ENCODE measurements at regions not wholly inside any gene's neighbourhood (a gene's known extent, or its start where the extent isn't known, plus 50 kb on each side); places are given as distances from the start of the nearest gene placed in this dataset.
"Not testable (repeated sequence)": the region's sequence is repeated elsewhere in the genome, so short reads cannot be mapped to it uniquely, and the experiment has no call there.

- no peak for DNase-seq (ENCODE audit: low read depth in 2 of 2)
These were observed 760.0 kb downstream of the METTL4 start for GRCh38 chr18:1811282-1811681.

- DNase-seq (ENCODE audit: low read depth in 2 of 2) = no peak
These were observed 746.0 kb downstream of the METTL4 start for GRCh38 chr18:1825296-1825695.

- DNase-seq (ENCODE audit: low read depth in 2 of 2) = no peak
These were observed 730.4 kb downstream of the METTL4 start for GRCh38 chr18:1840878-1841277.

- no peak for DNase-seq (ENCODE audit: low read depth in 2 of 2)
These were observed 724.7 kb downstream of the METTL4 start for GRCh38 chr18:1846640-1847039.

- no peak for DNase-seq (ENCODE audit: low read depth in 2 of 2)
These were observed 722.6 kb downstream of the METTL4 start for GRCh38 chr18:1848716-1849115.

- no peak for DNase-seq (ENCODE audit: low read depth in 2 of 2)
These were observed 721.9 kb downstream of the METTL4 start for GRCh38 chr18:1849386-1849785.

GRCh38 chr18:1857281-1857680 lies 714.0 kb downstream of the METTL4 start:
- DNase-seq (ENCODE audit: low read depth in 2 of 2) = not testable (repeated sequence)

- no peak for DNase-seq (ENCODE audit: low read depth in 2 of 2)
These were observed 709.8 kb downstream of the METTL4 start for GRCh38 chr18:1861473-1861872.

- DNase-seq (ENCODE audit: low read depth in 2 of 2) = no peak
These were observed 705.4 kb downstream of the METTL4 start for GRCh38 chr18:1865869-1866268.

- DNase-seq (ENCODE audit: low read depth in 2 of 2) = no peak
These were observed 699.0 kb downstream of the METTL4 start for GRCh38 chr18:1872274-1872673.

GRCh38 chr18:1875219-1875618 lies 696.1 kb downstream of the METTL4 start:
- no peak for DNase-seq (ENCODE audit: low read depth in 2 of 2)

- no peak for DNase-seq (ENCODE audit: low read depth in 2 of 2)
These were observed 686.7 kb downstream of the METTL4 start for GRCh38 chr18:1884623-1885022.

- DNase-seq (ENCODE audit: low read depth in 2 of 2) = no peak
These were observed 679.7 kb downstream of the METTL4 start for GRCh38 chr18:1891641-1892040.

- no peak for DNase-seq (ENCODE audit: low read depth in 2 of 2)
These were observed 679.1 kb downstream of the METTL4 start for GRCh38 chr18:1892191-1892590.

- DNase-seq (ENCODE audit: low read depth in 2 of 2) = no peak
These were observed 675.7 kb downstream of the METTL4 start for GRCh38 chr18:1895456-1896185.

GRCh38 chr18:1906421-1906820 lies 664.9 kb downstream of the METTL4 start:
- DNase-seq (ENCODE audit: low read depth in 2 of 2) = no peak

GRCh38 chr18:1907470-1908206 lies 663.7 kb downstream of the METTL4 start:
- DNase-seq (ENCODE audit: low read depth in 2 of 2) = no peak

GRCh38 chr18:1914489-1914888 lies 656.8 kb downstream of the METTL4 start:
- no peak for DNase-seq (ENCODE audit: low read depth in 2 of 2)

- no peak for DNase-seq (ENCODE audit: low read depth in 2 of 2)
These were observed 654.3 kb downstream of the METTL4 start for GRCh38 chr18:1916869-1917523.

GRCh38 chr18:1917569-1917968 lies 653.7 kb downstream of the METTL4 start:
- DNase-seq (ENCODE audit: low read depth in 2 of 2) = no peak

- DNase-seq (ENCODE audit: low read depth in 2 of 2) = no peak
These were observed 649.2 kb downstream of the METTL4 start for GRCh38 chr18:1922066-1922465.

GRCh38 chr18:1928711-1929110 lies 642.6 kb downstream of the METTL4 start:
- DNase-seq (ENCODE audit: low read depth in 2 of 2) = no peak

GRCh38 chr18:1929720-1930119 lies 641.6 kb downstream of the METTL4 start:
- DNase-seq (ENCODE audit: low read depth in 2 of 2) = no peak

Measured in stimulated activated CD8-positive, alpha-beta memory T cell treated with anti-CD3 and anti-CD28 coated beads, Interleukin-7, amount 100 ng/mL, for 1 hour (primary cell).